ENCODE measurements at regions not wholly inside any gene's neighbourhood (a gene's known extent, or its start where the extent isn't known, plus 50 kb on each side); places are given as distances from the start of the nearest gene placed in this dataset.

DNA sequence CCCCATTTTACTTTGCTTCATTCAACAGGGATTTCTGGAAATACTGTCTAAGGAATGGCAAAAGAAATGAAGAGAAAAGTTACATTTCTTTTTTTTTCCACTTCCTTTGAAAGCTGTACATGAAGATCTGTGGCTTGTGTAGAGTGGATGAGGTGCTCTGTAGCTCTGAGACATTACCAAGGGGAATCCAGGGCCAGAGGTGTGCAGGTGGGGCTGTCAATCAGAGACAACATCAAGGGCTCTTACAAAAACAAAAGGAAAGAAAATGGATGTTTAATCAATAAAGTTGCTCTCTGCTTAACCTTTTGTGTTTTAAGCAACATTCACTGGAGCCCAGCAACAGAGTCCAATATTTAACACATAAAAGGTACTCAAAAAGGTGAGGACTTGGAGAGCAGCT, 391.1 kb downstream of the TMEM38B start:
- H3K4me1 ChIP-seq: no peaks in the 10 kb centered on the region
- intact Hi-C loops (cut with DNase I; ENCODE audit: low total_unique reads): no loop called here
- in situ Hi-C loops (cut with MboI; ENCODE audit: low pct_ligation_motif_present in 1 of 4, low pct_unique_long_range_greater_than_20kb in 1 of 4, low sequenced_read_pairs in 3 of 4): no loop called here
- H3K27ac ChIP-seq: no peak overlapping the region
- no peaks in the 10 kb centered on the region for H3K27me3 ChIP-seq
- no peak for DNase-seq
- no peak overlapping the region for H3K4me3 ChIP-seq
- TF ChIP-seq EP300 (IDR thresholded peaks at IDR 0.05; ENCODE audit: low read depth): no peak
- TF ChIP-seq, protein P1, sequence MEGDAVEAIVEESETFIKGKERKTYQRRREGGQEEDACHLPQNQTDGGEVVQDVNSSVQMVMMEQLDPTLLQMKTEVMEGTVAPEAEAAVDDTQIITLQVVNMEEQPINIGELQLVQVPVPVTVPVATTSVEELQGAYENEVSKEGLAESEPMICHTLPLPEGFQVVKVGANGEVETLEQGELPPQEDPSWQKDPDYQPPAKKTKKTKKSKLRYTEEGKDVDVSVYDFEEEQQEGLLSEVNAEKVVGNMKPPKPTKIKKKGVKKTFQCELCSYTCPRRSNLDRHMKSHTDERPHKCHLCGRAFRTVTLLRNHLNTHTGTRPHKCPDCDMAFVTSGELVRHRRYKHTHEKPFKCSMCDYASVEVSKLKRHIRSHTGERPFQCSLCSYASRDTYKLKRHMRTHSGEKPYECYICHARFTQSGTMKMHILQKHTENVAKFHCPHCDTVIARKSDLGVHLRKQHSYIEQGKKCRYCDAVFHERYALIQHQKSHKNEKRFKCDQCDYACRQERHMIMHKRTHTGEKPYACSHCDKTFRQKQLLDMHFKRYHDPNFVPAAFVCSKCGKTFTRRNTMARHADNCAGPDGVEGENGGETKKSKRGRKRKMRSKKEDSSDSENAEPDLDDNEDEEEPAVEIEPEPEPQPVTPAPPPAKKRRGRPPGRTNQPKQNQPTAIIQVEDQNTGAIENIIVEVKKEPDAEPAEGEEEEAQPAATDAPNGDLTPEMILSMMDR (IDR thresholded peaks at IDR 0.05): no peak
- TF ChIP-seq POLR2AphosphoS5 (IDR thresholded peaks at IDR 0.05): no peak
- no peak for TF ChIP-seq POLR2A (IDR thresholded peaks at IDR 0.05)
- no peaks in the 10 kb centered on the region for H3K9me3 ChIP-seq
- H3K36me3 ChIP-seq: no peaks in the 10 kb centered on the region

DNA sequence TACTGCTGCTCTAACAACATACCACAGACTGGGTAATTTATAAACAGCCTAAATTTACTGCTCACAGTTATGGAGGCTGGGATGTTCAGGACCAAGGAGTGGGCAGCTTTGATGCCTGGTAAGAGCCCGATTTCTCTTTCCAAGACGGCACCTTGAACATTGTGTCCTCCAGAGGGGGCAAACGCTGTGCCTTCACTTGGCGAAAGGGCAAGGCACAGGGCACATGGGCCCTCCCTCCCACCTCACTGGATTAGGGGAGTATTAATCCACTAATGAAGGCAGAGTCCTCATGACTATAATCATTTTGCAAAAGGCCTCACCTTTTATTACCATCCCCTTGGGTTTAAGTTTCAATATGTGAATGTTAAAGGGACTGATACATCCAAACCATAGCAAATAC, 397.7 kb downstream of the TMEM38B start:
- in situ Hi-C loops (cut with MboI; ENCODE audit: low pct_ligation_motif_present in 1 of 4, low pct_unique_long_range_greater_than_20kb in 1 of 4, low sequenced_read_pairs in 3 of 4) (no loop called here), intact Hi-C loops (cut with DNase I; ENCODE audit: low total_unique reads) (no loop called here)
- WGBS, 2 donors (ENCODE audit: low coverage in 1 of 2): 88% methylated on average over 4 of the region's 4 CpGs; no CpG with 5 or more reads in 1 of the 2 donors
- Histone ChIP-seq H3K4me3 (no peak overlapping the region), H3K36me3 (no peaks in the 10 kb centered on the region), H3K4me1 (no peaks in the 10 kb centered on the region), H3K27me3 (no peaks in the 10 kb centered on the region), H3K27ac (no peak overlapping the region), H3K9me3 (no peaks in the 10 kb centered on the region)
- DNase-seq: no peak
- TF ChIP-seq, protein P1 (IDR thresholded peaks at IDR 0.05): no peak
- TF ChIP-seq EP300 (IDR thresholded peaks at IDR 0.05; ENCODE audit: low read depth) (no peak), POLR2A (IDR thresholded peaks at IDR 0.05) (no peak), POLR2AphosphoS5 (IDR thresholded peaks at IDR 0.05) (no peak)

DNA sequence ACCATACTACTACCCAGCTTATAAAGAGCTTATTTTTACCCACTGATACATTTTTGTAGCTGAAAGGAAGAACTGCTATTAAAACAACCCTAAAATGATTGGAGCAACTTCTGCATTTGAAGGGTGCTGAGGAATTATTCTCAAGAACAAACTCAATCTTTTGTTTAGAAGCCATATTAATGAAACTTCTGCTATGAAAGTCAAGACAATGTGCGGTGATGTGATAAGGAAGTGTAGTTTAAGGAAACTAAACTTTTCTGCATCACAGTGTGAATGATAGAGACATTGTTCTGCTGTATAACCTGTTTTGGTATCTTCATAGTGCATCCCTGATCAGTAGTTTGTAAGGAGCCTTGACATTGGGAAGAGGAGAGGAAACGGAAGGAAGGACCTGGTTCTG, 408.5 kb downstream of the TMEM38B start:
- H3K27ac ChIP-seq: no peak overlapping the region
- no peaks in the 10 kb centered on the region for H3K36me3 ChIP-seq
- H3K4me1 ChIP-seq: no peaks in the 10 kb centered on the region
- no peaks in the 10 kb centered on the region for H3K27me3 ChIP-seq
- H3K4me3 ChIP-seq: no peak overlapping the region
- 71 to 79% methylated on average over 2 of the region's 2 CpGs for WGBS, 2 donors (ENCODE audit: low coverage in 1 of 2)
- DNase-seq: no peak
- no peaks in the 10 kb centered on the region for H3K9me3 ChIP-seq
- TF ChIP-seq, protein P1 (IDR thresholded peaks at IDR 0.05): no peak
- TF ChIP-seq EP300 (IDR thresholded peaks at IDR 0.05; ENCODE audit: low read depth): no peak
- TF ChIP-seq POLR2AphosphoS5 (IDR thresholded peaks at IDR 0.05): no peak
- no peak for TF ChIP-seq POLR2A (IDR thresholded peaks at IDR 0.05)
- in situ Hi-C loops (cut with MboI; ENCODE audit: low pct_ligation_motif_present in 1 of 4, low pct_unique_long_range_greater_than_20kb in 1 of 4, low sequenced_read_pairs in 3 of 4) (no loop called here), intact Hi-C loops (cut with DNase I; ENCODE audit: low total_unique reads) (no loop called here)

DNA sequence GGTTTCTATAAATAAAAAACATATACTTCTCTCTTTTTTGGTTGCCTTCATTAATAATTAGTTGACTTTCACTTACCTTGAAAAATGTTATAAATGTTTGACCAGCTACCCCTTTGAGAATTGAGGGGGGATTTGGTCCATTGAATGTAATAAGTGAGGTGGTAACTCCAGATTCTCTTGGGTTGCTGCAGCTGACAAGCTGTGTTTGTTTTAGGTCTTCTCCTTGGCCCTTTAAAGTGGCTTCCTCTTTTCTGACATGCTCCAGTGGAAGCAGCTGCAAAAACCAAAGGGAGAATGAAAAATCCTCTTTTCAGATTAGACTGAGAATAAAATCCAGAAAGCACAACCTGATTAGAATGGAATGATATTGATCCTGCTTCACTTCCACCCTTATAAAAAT, 410.5 kb downstream of the TMEM38B start:
- intact Hi-C loops (cut with DNase I; ENCODE audit: low total_unique reads) (no loop called here), in situ Hi-C loops (cut with MboI; ENCODE audit: low pct_ligation_motif_present in 1 of 4, low pct_unique_long_range_greater_than_20kb in 1 of 4, low sequenced_read_pairs in 3 of 4) (no loop called here)
- no peak overlapping the region for H3K27ac ChIP-seq
- no peak overlapping the region for H3K4me3 ChIP-seq
- no peaks in the 10 kb centered on the region for H3K36me3 ChIP-seq
- H3K27me3 ChIP-seq: no peaks in the 10 kb centered on the region
- TF ChIP-seq POLR2AphosphoS5 (IDR thresholded peaks at IDR 0.05) (no peak), EP300 (IDR thresholded peaks at IDR 0.05; ENCODE audit: low read depth) (no peak), POLR2A (IDR thresholded peaks at IDR 0.05) (no peak)
- TF ChIP-seq, protein P1 (IDR thresholded peaks at IDR 0.05): no peak
- H3K4me1 ChIP-seq: no peaks in the 10 kb centered on the region
- no peak for DNase-seq
- H3K9me3 ChIP-seq: no peaks in the 10 kb centered on the region
